ENCODE measurements at regions not wholly inside any gene's neighbourhood (a gene's known extent, or its start where the extent isn't known, plus 50 kb on each side); places are given as distances from the start of the nearest gene placed in this dataset.

DNA sequence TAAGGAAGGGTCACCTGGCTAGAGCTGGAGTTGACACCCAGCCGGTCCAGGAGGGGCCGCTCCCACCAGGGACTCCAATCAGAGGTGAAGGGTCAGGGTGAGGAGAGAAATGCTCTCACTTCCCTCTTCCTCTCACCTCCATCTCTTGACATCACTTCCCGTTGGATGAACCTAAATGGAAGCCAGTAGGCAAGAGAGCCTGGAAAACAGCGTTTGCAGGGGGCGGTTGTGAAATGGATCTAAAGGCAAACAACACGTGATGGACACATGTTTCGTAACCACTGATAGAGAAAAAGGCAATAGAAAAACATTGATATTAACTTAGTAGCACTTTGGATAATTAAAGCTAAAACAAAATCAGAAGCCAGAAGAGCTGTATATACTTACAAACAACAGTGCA is 105.6 kb upstream of the FOXA2 start:
- TF ChIP-seq EZH2 (IDR thresholded peaks at IDR 0.05; ENCODE audit: borderline replicate concordance, insufficient read depth, low read length, poor library complexity, severe bottlenecking) (no peak), POLR2AphosphoS5 (IDR thresholded peaks at IDR 0.05) (no peak), TAF1 (IDR thresholded peaks at IDR 0.05; ENCODE audit: low read depth) (no peak), SMC3 (conservative IDR thresholded peaks at IDR 0.05; ENCODE audit: poor library complexity) (no peak), EP300 (conservative IDR thresholded peaks at IDR 0.05; ENCODE audit: poor library complexity, severe bottlenecking) (no peak)
- TF ChIP-seq, protein P1, sequence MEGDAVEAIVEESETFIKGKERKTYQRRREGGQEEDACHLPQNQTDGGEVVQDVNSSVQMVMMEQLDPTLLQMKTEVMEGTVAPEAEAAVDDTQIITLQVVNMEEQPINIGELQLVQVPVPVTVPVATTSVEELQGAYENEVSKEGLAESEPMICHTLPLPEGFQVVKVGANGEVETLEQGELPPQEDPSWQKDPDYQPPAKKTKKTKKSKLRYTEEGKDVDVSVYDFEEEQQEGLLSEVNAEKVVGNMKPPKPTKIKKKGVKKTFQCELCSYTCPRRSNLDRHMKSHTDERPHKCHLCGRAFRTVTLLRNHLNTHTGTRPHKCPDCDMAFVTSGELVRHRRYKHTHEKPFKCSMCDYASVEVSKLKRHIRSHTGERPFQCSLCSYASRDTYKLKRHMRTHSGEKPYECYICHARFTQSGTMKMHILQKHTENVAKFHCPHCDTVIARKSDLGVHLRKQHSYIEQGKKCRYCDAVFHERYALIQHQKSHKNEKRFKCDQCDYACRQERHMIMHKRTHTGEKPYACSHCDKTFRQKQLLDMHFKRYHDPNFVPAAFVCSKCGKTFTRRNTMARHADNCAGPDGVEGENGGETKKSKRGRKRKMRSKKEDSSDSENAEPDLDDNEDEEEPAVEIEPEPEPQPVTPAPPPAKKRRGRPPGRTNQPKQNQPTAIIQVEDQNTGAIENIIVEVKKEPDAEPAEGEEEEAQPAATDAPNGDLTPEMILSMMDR (IDR thresholded peaks at IDR 0.05; ENCODE audit: poor library complexity, severe bottlenecking): no peak
- TF ChIP-seq, protein P2, sequence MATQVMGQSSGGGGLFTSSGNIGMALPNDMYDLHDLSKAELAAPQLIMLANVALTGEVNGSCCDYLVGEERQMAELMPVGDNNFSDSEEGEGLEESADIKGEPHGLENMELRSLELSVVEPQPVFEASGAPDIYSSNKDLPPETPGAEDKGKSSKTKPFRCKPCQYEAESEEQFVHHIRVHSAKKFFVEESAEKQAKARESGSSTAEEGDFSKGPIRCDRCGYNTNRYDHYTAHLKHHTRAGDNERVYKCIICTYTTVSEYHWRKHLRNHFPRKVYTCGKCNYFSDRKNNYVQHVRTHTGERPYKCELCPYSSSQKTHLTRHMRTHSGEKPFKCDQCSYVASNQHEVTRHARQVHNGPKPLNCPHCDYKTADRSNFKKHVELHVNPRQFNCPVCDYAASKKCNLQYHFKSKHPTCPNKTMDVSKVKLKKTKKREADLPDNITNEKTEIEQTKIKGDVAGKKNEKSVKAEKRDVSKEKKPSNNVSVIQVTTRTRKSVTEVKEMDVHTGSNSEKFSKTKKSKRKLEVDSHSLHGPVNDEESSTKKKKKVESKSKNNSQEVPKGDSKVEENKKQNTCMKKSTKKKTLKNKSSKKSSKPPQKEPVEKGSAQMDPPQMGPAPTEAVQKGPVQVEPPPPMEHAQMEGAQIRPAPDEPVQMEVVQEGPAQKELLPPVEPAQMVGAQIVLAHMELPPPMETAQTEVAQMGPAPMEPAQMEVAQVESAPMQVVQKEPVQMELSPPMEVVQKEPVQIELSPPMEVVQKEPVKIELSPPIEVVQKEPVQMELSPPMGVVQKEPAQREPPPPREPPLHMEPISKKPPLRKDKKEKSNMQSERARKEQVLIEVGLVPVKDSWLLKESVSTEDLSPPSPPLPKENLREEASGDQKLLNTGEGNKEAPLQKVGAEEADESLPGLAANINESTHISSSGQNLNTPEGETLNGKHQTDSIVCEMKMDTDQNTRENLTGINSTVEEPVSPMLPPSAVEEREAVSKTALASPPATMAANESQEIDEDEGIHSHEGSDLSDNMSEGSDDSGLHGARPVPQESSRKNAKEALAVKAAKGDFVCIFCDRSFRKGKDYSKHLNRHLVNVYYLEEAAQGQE (IDR thresholded peaks at IDR 0.05; ENCODE audit: borderline replicate concordance): no peak

Measured in neural cell (in vitro differentiated cells).